Prostate gland (tissue), 2 donors: ENCODE measurements at regions not wholly inside any gene's neighbourhood (a gene's known extent, or its start where the extent isn't known, plus 50 kb on each side); places are given as distances from the start of the nearest gene placed in this dataset.

Experiments
- POLR2A ChIP-seq: fragments of 450-650 bp; IDR thresholded peaks from one replicate; pipeline ENCODE4 v1.6.1; 2016; ENCODE audit warnings: antibody characterized with exemption, mild to moderate bottlenecking
- TF ChIP-seq, protein P1 (sequence below), 4 experiments: fragments of 200-600 bp in 2 of 4; fragments of 450-650 bp in 2 of 4; sonication (generic) in 2 of 4; IDR thresholded peaks; 1 replicate in 3 of 4; 2 replicates in 1 of 4; pipeline ENCODE4 v1.5.1; 2016 to 2019; ENCODE audit warnings: antibody characterized with exemption in 4 of 4, mild to moderate bottlenecking in 2 of 4, moderate library complexity in 2 of 4

DNA sequence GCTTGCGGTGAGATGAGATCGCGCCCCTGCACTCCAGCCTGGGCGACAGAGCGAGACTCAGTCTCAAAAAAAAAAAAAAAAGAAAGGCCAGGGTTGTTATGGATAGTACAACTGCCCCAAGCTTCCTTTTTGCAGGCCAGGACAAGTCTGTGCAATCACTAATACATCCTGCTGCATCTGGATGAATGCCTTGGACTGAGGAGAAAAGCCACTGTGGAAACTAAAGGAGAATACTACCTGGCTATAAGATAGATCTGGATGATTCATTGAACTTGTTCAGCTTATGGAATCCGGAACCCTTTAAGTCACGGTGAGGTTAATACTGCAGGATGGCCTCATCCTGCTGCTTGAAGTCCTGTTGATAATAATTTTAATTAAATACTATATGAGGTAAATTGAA is 278.2 kb downstream of the TFAP2A start:
- no peak for TF ChIP-seq POLR2A
- TF ChIP-seq, protein P1, sequence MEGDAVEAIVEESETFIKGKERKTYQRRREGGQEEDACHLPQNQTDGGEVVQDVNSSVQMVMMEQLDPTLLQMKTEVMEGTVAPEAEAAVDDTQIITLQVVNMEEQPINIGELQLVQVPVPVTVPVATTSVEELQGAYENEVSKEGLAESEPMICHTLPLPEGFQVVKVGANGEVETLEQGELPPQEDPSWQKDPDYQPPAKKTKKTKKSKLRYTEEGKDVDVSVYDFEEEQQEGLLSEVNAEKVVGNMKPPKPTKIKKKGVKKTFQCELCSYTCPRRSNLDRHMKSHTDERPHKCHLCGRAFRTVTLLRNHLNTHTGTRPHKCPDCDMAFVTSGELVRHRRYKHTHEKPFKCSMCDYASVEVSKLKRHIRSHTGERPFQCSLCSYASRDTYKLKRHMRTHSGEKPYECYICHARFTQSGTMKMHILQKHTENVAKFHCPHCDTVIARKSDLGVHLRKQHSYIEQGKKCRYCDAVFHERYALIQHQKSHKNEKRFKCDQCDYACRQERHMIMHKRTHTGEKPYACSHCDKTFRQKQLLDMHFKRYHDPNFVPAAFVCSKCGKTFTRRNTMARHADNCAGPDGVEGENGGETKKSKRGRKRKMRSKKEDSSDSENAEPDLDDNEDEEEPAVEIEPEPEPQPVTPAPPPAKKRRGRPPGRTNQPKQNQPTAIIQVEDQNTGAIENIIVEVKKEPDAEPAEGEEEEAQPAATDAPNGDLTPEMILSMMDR (IDR thresholded peaks at IDR 0.05): no peak
